ENCODE measurements at regions not wholly inside any gene's neighbourhood (a gene's known extent, or its start where the extent isn't known, plus 50 kb on each side); places are given as distances from the start of the nearest gene placed in this dataset.

DNA sequence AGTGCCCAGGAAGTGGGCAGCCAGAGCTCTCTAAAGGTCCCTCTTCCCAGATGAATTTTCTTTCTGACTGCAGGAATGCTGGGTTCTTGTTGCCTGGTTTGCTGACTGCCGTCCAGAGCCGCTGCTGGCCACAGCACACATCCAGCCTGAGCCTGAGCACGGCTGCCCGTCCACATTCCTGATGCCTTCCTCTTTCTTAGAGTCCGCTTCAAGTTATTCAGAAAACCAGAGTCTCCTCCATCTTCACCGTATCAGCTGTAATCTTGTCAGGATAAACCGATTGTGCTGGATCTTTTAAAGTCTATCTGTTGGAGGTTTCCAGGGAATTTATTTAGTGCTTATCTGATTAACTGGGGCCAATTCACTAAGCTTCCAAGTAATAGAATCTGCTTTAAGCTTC, 84.8 kb upstream of the BCAR3 start:
- Mint-ChIP-seq H3K27ac (no peak overlapping the region), H3K9me3 (peaks cover 0 to 2% of the 10 kb centered on the region in 2 donors), H3K4me3 (peak overlapping the region; percentile 49), H3K27me3 (ENCODE audit: low read depth in 2 of 2) (peaks cover 0 to 8% of the 10 kb centered on the region in 2 donors), H3K36me3 (no peaks in the 10 kb centered on the region), H3K4me1 (peaks cover 55 to 61% of the 10 kb centered on the region in 2 donors)
- Histone ChIP-seq H3K9me3 (ENCODE audit: control insufficient read depth, insufficient read depth, low read length) (no peaks in the 10 kb centered on the region), H3K36me3 (ENCODE audit: control insufficient read depth, insufficient read depth, low read length) (no peaks in the 10 kb centered on the region), H3K4me3 (ENCODE audit: low read length) (no peak overlapping the region), H3K27ac (ENCODE audit: low read length) (no peak overlapping the region), H3K4me1 (ENCODE audit: control insufficient read depth, insufficient read depth, low read length) (peaks cover 46% of the 10 kb centered on the region), H3K27me3 (ENCODE audit: control insufficient read depth, insufficient read depth, low read length) (no peaks in the 10 kb centered on the region)
- WGBS (ENCODE audit: insufficient coverage): 97% methylated on average over 7 of the region's 7 CpGs
- intact Hi-C loops (cut with micrococcal nuclease): no loop called here
- ATAC-seq (no peak), DNase-seq (no peak)
- TF ChIP-seq, protein P1, sequence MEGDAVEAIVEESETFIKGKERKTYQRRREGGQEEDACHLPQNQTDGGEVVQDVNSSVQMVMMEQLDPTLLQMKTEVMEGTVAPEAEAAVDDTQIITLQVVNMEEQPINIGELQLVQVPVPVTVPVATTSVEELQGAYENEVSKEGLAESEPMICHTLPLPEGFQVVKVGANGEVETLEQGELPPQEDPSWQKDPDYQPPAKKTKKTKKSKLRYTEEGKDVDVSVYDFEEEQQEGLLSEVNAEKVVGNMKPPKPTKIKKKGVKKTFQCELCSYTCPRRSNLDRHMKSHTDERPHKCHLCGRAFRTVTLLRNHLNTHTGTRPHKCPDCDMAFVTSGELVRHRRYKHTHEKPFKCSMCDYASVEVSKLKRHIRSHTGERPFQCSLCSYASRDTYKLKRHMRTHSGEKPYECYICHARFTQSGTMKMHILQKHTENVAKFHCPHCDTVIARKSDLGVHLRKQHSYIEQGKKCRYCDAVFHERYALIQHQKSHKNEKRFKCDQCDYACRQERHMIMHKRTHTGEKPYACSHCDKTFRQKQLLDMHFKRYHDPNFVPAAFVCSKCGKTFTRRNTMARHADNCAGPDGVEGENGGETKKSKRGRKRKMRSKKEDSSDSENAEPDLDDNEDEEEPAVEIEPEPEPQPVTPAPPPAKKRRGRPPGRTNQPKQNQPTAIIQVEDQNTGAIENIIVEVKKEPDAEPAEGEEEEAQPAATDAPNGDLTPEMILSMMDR (IDR thresholded peaks at IDR 0.05): no peak

- intact Hi-C loops (cut with micrococcal nuclease): no loop called here
- DNase-seq: no peak
- peaks cover 57% of the 10 kb centered on the region for H3K4me1 ChIP-seq (ENCODE audit: control insufficient read depth, insufficient read depth, low read length)
- Mint-ChIP-seq H3K27me3 (ENCODE audit: low read depth in 2 of 2) (peaks cover 0 to 8% of the 10 kb centered on the region in 2 donors), H3K9me3 (no peaks in the 10 kb centered on the region), H3K27ac (peak overlapping the region in 1 of 2 donors; percentile 50), H3K4me1 (peaks cover 68 to 73% of the 10 kb centered on the region in 2 donors), H3K36me3 (no peaks in the 10 kb centered on the region), H3K4me3 (no peak overlapping the region)
- no peaks in the 10 kb centered on the region for H3K36me3 ChIP-seq (ENCODE audit: control insufficient read depth, insufficient read depth, low read length)
- no peaks in the 10 kb centered on the region for H3K9me3 ChIP-seq (ENCODE audit: control insufficient read depth, insufficient read depth, low read length)
- no peak overlapping the region for H3K27ac ChIP-seq (ENCODE audit: low read length)
- no peak overlapping the region for H3K4me3 ChIP-seq (ENCODE audit: low read length)
- ATAC-seq: no peak
- H3K27me3 ChIP-seq (ENCODE audit: control insufficient read depth, insufficient read depth, low read length): no peaks in the 10 kb centered on the region
- TF ChIP-seq, protein P1 (IDR thresholded peaks at IDR 0.05): no peak
Measured at GRCh38 chr1:93765099-93765498, 83.5 kb upstream of the BCAR3 start.

GRCh38 chr1:93764366-93764750, 82.7 kb upstream of the BCAR3 start:
- H3K27me3 Mint-ChIP-seq (ENCODE audit: low read depth in 2 of 2): peaks cover 0 to 8% of the 10 kb centered on the region in 2 donors
- H3K4me3 Mint-ChIP-seq: peak overlapping the region; percentile 61
- H3K27me3 ChIP-seq (ENCODE audit: control insufficient read depth, insufficient read depth, low read length): no peaks in the 10 kb centered on the region
- ATAC-seq (peak; percentile 27 to 91 (median 52)), DNase-seq (no peak)
- TF ChIP-seq, protein P1 (IDR thresholded peaks at IDR 0.05): no peak
- H3K4me1 Mint-ChIP-seq: peaks cover 76 to 80% of the 10 kb centered on the region in 2 donors
- H3K27ac Mint-ChIP-seq: peak overlapping the region; percentile 32 to 50
- H3K27ac ChIP-seq (ENCODE audit: low read length): no peak overlapping the region
- no peaks in the 10 kb centered on the region for H3K36me3 Mint-ChIP-seq
- intact Hi-C loops (cut with micrococcal nuclease): no loop called here
- H3K4me1 ChIP-seq (ENCODE audit: control insufficient read depth, insufficient read depth, low read length): peaks cover 65% of the 10 kb centered on the region
- H3K36me3 ChIP-seq (ENCODE audit: control insufficient read depth, insufficient read depth, low read length): no peaks in the 10 kb centered on the region
- no peaks in the 10 kb centered on the region for H3K9me3 ChIP-seq (ENCODE audit: control insufficient read depth, insufficient read depth, low read length)
- no peaks in the 10 kb centered on the region for H3K9me3 Mint-ChIP-seq
- 63% methylated on average over 5 of the region's 5 CpGs for whole genome bisulfite sequencing (ENCODE audit: insufficient coverage)
- no peak overlapping the region for H3K4me3 ChIP-seq (ENCODE audit: low read length)

DNA sequence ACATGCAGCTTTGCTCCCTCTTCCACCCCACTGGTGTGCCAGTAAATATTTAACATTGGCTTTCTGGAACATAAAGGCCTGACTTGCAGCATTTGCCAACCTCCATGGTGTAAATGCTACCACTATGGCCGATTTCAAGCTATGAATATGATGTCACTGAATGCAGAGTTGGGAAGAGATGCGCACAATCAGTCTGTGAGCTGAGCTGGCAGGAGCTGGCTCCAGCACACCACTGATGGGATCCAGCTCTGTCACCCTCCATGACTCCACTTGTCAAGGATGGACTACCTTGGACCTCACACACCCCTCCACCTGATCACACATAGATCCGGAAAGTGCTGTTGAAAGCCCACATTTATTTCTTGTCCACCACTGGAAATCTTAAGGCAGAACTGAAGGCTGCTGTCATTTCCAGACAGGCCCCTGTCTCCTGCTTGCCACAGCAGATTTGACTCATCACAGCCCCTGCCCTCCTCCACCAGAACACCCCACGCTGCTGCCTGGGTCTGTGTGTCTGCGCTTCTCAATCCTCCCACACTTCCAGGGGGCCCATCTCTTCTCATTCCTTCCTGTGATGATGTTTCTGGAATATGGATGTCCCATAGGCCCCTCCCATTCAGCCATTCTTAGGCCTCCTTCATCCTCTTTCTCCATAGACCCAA, 82.2 kb upstream of the BCAR3 start:
- no peaks in the 10 kb centered on the region for H3K27me3 ChIP-seq (ENCODE audit: control insufficient read depth, insufficient read depth, low read length)
- DNase-seq: no peak
- no peaks in the 10 kb centered on the region for H3K9me3 ChIP-seq (ENCODE audit: control insufficient read depth, insufficient read depth, low read length)
- Mint-ChIP-seq H3K27ac (peak overlapping the region in 1 of 2 donors; percentile 50), H3K9me3 (no peaks in the 10 kb centered on the region), H3K27me3 (ENCODE audit: low read depth in 2 of 2) (peaks cover 0 to 8% of the 10 kb centered on the region in 2 donors), H3K4me1 (peaks cover 81 to 85% of the 10 kb centered on the region in 2 donors), H3K36me3 (no peaks in the 10 kb centered on the region), H3K4me3 (no peak overlapping the region)
- TF ChIP-seq, protein P1 (IDR thresholded peaks at IDR 0.05): no peak
- ATAC-seq: no peak
- H3K27ac ChIP-seq (ENCODE audit: low read length): no peak overlapping the region
- peaks cover 70% of the 10 kb centered on the region for H3K4me1 ChIP-seq (ENCODE audit: control insufficient read depth, insufficient read depth, low read length)
- WGBS (ENCODE audit: insufficient coverage): 89% methylated on average over 5 of the region's 5 CpGs
- no peak overlapping the region for H3K4me3 ChIP-seq (ENCODE audit: low read length)
- intact Hi-C loops (cut with micrococcal nuclease): no loop called here
- H3K36me3 ChIP-seq (ENCODE audit: control insufficient read depth, insufficient read depth, low read length): no peaks in the 10 kb centered on the region

All from natural killer cell (primary cell).